Cardiac fibroblast (primary cell): ENCODE measurements at regions not wholly inside any gene's neighbourhood (a gene's known extent, or its start where the extent isn't known, plus 50 kb on each side); places are given as distances from the start of the nearest gene placed in this dataset.

Source experiments
- DNase-seq, 2 donors: peaks; one replicate each; pipeline versions ENCODE4 v3.0.0 to v3.0.0-alpha.2; 2010; ENCODE audit warnings: low read depth in 2 of 2
- H3K4me3 ChIP-seq, 2 donors: replicated peaks in 1 of 2; 1 replicate in 1 of 2; 2 replicates in 1 of 2; pipeline ENCODE4 v1.5.1; 2011; ENCODE audit warnings: low read depth in 2 of 2, low read length in 2 of 2, mild to moderate bottlenecking in 2 of 2, moderate library complexity in 1 of 2
- TF ChIP-seq, protein P1 (sequence below): IDR thresholded peaks from one replicate; pipeline ENCODE4 v1.5.1; 2011; ENCODE audit warnings: low read depth, mild to moderate bottlenecking, low read length, inconsistent platforms

DNA sequence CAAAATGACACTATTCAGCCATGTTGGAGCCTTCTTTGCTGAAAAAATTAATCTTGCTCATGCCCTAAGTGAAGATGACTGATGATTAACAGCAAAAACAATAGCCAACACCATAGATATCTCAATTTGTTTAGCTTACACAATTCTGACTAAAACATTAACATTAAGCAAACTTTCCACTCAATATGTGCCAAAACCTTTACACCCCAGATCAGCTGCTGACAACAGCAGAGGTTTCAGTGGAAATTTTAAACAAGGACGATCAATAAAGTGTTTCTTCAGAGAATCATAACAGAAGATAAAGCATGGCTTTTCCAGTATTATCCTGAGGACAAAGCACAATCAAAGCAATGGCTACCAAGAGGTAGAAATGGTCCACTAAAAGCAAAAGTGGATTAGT lies 254.4 kb upstream of the GRAMD2B start:
- TF ChIP-seq, protein P1, sequence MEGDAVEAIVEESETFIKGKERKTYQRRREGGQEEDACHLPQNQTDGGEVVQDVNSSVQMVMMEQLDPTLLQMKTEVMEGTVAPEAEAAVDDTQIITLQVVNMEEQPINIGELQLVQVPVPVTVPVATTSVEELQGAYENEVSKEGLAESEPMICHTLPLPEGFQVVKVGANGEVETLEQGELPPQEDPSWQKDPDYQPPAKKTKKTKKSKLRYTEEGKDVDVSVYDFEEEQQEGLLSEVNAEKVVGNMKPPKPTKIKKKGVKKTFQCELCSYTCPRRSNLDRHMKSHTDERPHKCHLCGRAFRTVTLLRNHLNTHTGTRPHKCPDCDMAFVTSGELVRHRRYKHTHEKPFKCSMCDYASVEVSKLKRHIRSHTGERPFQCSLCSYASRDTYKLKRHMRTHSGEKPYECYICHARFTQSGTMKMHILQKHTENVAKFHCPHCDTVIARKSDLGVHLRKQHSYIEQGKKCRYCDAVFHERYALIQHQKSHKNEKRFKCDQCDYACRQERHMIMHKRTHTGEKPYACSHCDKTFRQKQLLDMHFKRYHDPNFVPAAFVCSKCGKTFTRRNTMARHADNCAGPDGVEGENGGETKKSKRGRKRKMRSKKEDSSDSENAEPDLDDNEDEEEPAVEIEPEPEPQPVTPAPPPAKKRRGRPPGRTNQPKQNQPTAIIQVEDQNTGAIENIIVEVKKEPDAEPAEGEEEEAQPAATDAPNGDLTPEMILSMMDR, result no peak

DNA sequence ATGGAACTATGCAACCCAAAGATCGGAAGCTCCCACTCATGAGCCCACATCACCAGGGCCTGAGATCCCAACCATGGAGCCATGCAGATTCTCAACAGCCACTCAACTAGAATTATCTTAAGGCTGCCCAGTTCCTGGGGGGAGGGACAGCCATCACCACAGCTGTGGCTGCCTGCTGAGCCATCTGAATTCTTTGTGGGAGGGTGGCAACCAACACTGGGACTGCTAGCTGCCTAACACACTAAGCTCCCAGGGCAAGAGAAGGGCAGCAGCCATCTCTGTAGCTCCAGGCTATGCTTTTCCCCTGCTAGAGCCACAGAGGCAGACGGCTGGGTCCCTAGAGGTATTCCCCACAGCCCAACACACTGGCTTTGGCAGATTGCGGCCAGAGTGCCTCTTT lies 251.3 kb upstream of the GRAMD2B start:
- TF ChIP-seq, protein P1, result no peak

More for the DNA sequence above, 254.4 kb upstream of the GRAMD2B start:
- H3K4me3 ChIP-seq, result no peak overlapping the region
- no peak for DNase-seq

DNA sequence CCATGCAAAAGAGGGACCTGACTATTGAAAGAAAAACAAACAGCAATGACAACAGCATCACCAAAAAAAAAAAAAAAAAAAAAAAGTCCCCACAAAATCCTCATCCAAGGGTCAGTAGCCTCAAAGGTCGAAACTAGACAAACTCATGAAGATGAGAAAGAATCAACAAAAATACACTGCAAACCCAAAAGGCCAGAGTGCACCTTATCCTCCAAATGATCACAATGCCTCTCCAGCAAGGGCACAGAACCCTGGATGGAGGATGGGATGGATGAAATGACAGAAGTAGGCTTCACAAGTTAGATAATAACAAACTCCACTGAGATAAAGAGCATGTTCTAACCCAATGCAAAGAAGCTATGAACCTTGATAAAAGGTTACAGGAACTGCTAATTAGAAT lies 250.4 kb upstream of the GRAMD2B start:
- TF ChIP-seq, protein P1, result no peak
- no peak for DNase-seq
- H3K4me3 ChIP-seq, result no peak overlapping the region

More for the DNA sequence above, 251.3 kb upstream of the GRAMD2B start:
- H3K4me3 ChIP-seq, result no peak overlapping the region
- DNase-seq, result no peak

DNA sequence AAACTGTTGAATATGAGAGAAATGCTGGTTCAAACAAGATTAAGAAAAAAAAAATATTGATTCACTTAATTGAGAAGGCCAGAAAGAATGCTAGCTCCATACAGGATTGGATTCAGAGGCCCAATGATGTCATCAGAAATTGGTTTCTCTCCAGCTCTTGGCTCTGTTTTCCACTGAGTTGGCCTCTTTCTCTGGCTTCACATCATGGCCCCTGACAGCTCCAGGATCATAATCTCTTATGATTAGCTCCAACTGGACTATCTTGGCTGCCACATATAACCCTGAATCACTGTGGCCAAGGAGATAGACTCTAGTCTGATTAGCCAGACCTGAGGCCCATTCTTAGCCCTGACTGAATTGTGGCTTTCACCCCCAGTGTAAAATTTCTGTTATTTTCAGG lies 244.7 kb upstream of the GRAMD2B start:
- TF ChIP-seq, protein P1, result no peak
- DNase-seq, result peak; percentile 46 to 78
- no peak overlapping the region for H3K4me3 ChIP-seq

DNA sequence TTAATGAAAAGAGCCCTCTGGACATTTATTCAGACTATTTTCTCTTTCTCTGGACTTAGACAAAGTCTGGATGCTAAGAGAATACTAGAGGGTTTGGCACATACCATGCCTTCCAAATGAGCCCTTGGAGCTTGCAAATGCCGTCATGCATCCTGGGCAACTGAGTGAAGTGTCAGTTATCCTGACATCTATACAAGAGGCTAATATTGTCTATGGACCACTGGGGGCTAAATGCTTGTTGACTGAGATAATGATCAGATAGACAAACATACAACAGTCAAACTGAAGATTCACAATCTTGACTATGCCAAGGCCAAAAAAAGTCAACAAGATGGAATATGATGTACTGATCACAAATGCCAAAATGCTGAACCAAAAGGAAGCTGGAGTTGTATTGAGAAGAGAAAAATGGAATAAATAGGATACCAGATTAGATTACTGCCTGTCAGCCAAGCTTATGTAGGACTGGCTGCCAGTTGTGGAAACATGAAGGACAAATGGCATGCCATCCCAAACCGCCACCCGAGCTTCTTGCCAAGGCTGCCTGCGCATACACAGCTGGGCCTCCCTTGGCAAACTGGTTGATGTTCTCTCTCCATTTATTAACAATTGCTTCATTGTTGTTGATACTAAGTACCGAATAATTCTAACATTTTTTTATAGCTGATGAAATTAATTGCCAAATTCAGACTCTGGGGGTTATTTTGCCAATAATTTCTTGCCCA lies 240.1 kb upstream of the GRAMD2B start:
- no peak for DNase-seq
- TF ChIP-seq, protein P1, result no peak
- no peak overlapping the region for H3K4me3 ChIP-seq

DNA sequence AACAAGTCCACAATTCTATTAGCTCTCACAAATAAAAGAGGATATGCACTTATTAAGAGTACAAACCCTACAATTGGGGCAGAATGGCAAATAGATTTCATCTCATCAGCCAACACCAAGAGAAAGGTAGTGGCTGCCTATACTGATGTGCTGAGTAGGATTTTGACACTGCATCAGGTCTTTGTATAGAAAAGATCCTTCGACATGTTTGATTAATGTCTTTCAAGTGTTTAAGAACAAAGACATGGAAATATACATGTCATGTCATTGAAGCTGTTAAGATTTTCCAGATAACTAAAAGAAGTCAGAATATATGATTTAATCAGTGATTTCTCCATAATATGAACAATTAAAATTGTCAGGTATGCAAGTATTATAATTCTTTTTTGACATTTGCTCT lies 238.7 kb upstream of the GRAMD2B start:
- no peak overlapping the region for H3K4me3 ChIP-seq
- no peak for DNase-seq
- TF ChIP-seq, protein P1, result no peak

DNA sequence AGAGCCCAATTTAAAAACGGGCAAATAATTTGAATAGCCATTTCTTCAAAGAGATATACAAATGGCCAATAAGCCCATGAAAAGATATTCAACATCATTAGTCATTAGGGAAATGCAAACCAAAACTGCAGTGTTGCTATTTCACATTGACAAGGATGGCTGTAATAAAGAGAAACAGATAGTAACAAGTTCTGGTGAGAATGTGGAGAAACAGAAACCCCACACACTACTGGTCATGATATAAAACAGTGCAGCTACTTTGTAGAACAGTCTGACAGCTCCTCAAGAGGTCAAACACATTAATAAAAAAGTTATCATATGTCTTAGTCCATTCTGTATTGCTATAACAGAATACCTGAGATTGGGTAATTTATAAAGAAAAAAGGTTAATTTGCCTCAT lies 237.0 kb upstream of the GRAMD2B start:
- H3K4me3 ChIP-seq, result no peak overlapping the region
- TF ChIP-seq, protein P1, result no peak
- no peak for DNase-seq
